OCI-LY7 (cell line): ENCODE measurements at regions not wholly inside any gene's neighbourhood (a gene's known extent, or its start where the extent isn't known, plus 50 kb on each side); places are given as distances from the start of the nearest gene placed in this dataset.

Experiments used
- BruUV-seq: library from RNA; stranded (reverse); fragments of 400-500 nt; replicated peaks from 2 replicates; lab custom pipeline; 2021; lab: Mats Ljungman, UMichigan
- CTCF ChIA-PET: fragments of 300-600 bp; sonication (Branson Sonifier 250); formaldehyde crosslinking; loops from one replicate; lab custom pipeline; 2022; ENCODE audit warnings: antibody characterized with exemption; ENCODE audit not compliant: unreplicated experiment; lab: Charles Lee
- POLR2A ChIA-PET: fragments of 300-600 bp; sonication (Branson Sonifier 250); formaldehyde crosslinking; loops from one replicate; lab custom pipeline; 2022; ENCODE audit warnings: antibody characterized with exemption; lab: Charles Lee
- DNase-seq: peaks from one replicate; pipeline ENCODE4 v3.0.0-alpha.2; 2015; ENCODE audit warnings: low spot score
- H2AFZ ChIP-seq: fragments of 200-600 bp; sonication (generic), shearing (Covaris generic); 2 replicates; pipeline ENCODE4 v1.6.1; 2014; ENCODE audit warnings: mild to moderate bottlenecking, antibody characterized with exemption, low read length, moderate library complexity
- H3K27ac ChIP-seq: fragments of 200-600 bp; sonication (generic); 2 replicates; pipeline ENCODE4 v1.5.1; 2014; ENCODE audit warnings: mixed run types, low read depth, mild to moderate bottlenecking, moderate library complexity, low read length, inconsistent platforms; ENCODE audit not compliant: poor library complexity, severe bottlenecking
- H3K36me3 ChIP-seq: fragments of 200-600 bp; sonication (generic); 2 replicates; pipeline ENCODE4 v1.6.1; 2014; ENCODE audit warnings: mild to moderate bottlenecking, antibody characterized with exemption, low read length, moderate library complexity, mixed read lengths; ENCODE audit not compliant: insufficient read depth
- H3K4me1 ChIP-seq: fragments of 200-600 bp; sonication (generic); 2 replicates; pipeline ENCODE4 v1.5.1; 2014; ENCODE audit warnings: mild to moderate bottlenecking, low read length; ENCODE audit not compliant: insufficient read depth, poor library complexity, severe bottlenecking
- H3K4me2 ChIP-seq: fragments of 200-600 bp; sonication (generic); 2 replicates; pipeline ENCODE4 v1.6.1; 2014; ENCODE audit warnings: mild to moderate bottlenecking, low read length
- H3K4me3 ChIP-seq: fragments of 200-600 bp; sonication (generic); 2 replicates; pipeline ENCODE4 v1.5.1; 2014; ENCODE audit warnings: mild to moderate bottlenecking, low read depth, low read length; ENCODE audit not compliant: poor library complexity, severe bottlenecking
- H3K79me2 ChIP-seq: fragments of 200-600 bp; sonication (generic); 2 replicates; pipeline ENCODE4 v1.6.1; 2016; ENCODE audit warnings: low read depth, mild to moderate bottlenecking, low read length, moderate library complexity, mixed read lengths; ENCODE audit not compliant: insufficient read depth
- H3K9me2 ChIP-seq: fragments of 200-600 bp; sonication (generic); 2 replicates; pipeline ENCODE4 v1.6.1; 2016; ENCODE audit warnings: mild to moderate bottlenecking, low read length, mixed read lengths; ENCODE audit not compliant: insufficient read depth
- H3K9me3 ChIP-seq: fragments of 200-600 bp; sonication (generic); 2 replicates; pipeline ENCODE4 v1.6.1; 2014; ENCODE audit warnings: mild to moderate bottlenecking, mixed run types, low read length, mixed read lengths
- H4K20me1 ChIP-seq: fragments of 200-600 bp; sonication (generic); 2 replicates; pipeline ENCODE4 v1.6.1; 2014; ENCODE audit warnings: mild to moderate bottlenecking, antibody characterized with exemption, low read length, moderate library complexity, mixed read lengths; ENCODE audit not compliant: insufficient read depth
- EZH2phosphoT487 ChIP-seq: fragments of 200-600 bp; sonication (generic); IDR thresholded peaks from 2 replicates; pipeline ENCODE4 v1.6.1; 2018; ENCODE audit warnings: low read depth, borderline replicate concordance, mild to moderate bottlenecking, mixed run types, antibody characterized with exemption, low read length, moderate library complexity, mixed read lengths
- intact Hi-C: fragments of 100-400 bp; cut with micrococcal nuclease; formaldehyde crosslinking; loops from one replicate; pipeline ENCODE4 v1.10.0; 2022; ENCODE audit not compliant: unreplicated experiment
- TF ChIP-seq, protein P1 (sequence below): fragments of 200-600 bp; sonication (generic); conservative IDR thresholded peaks from 2 replicates; pipeline ENCODE4 v1.5.1; 2014; ENCODE audit warnings: mild to moderate bottlenecking, antibody characterized with exemption, low read length, moderate library complexity, mixed read lengths

DNA sequence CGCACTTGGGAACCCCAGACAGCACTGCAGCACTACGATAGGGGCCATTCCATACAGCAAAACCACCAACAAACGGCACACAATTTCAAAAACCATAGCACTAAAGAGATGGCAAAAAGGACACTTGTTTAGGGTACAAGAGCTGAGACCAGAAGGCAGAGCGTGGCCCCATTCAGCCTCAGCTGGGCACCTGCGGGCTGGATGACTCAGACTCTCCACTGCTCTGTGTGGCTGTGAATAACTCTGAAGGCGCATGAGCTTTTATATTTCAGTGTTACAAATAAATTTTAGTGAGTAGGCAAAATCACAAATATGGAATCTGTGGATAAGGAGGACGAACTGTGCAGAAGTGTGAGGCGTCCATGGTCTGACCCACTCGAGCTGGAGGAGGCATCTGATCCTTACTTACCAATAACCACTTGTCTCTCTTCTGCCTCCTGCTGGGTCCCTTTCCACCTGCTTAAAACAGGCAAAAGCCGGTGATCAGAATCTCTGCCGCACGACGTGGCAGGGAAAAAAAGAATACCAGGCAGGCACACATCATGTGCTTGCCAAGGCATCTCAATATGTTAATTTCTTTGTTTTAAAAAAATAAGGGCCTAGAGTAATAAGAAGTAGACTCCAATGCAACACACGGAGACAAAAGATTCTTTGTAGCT, 325.7 kb downstream of the SHANK2 start:
- H3K36me3 ChIP-seq = no peaks in the 10 kb centered on the region
- H3K27ac ChIP-seq = no peak overlapping the region
- ChIA-PET CTCF (no interaction called here), POLR2A (no interaction called here)
- H3K79me2 ChIP-seq = no peaks in the 10 kb centered on the region
- no peaks in the 10 kb centered on the region for H4K20me1 ChIP-seq
- no peak for DNase-seq
- intact Hi-C loops = no loop called here
- no peak overlapping the region for H3K4me2 ChIP-seq
- TF ChIP-seq, protein P1, sequence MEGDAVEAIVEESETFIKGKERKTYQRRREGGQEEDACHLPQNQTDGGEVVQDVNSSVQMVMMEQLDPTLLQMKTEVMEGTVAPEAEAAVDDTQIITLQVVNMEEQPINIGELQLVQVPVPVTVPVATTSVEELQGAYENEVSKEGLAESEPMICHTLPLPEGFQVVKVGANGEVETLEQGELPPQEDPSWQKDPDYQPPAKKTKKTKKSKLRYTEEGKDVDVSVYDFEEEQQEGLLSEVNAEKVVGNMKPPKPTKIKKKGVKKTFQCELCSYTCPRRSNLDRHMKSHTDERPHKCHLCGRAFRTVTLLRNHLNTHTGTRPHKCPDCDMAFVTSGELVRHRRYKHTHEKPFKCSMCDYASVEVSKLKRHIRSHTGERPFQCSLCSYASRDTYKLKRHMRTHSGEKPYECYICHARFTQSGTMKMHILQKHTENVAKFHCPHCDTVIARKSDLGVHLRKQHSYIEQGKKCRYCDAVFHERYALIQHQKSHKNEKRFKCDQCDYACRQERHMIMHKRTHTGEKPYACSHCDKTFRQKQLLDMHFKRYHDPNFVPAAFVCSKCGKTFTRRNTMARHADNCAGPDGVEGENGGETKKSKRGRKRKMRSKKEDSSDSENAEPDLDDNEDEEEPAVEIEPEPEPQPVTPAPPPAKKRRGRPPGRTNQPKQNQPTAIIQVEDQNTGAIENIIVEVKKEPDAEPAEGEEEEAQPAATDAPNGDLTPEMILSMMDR = no peak
- TF ChIP-seq EZH2phosphoT487 = no peak
- H2AFZ ChIP-seq = no peak overlapping the region
- no peak overlapping the region for H3K4me3 ChIP-seq
- no peaks in the 10 kb centered on the region for H3K9me2 ChIP-seq
- H3K9me3 ChIP-seq = no peaks in the 10 kb centered on the region
- H3K4me1 ChIP-seq = no peaks in the 10 kb centered on the region
- no TSS peak for BruUV-seq

DNA sequence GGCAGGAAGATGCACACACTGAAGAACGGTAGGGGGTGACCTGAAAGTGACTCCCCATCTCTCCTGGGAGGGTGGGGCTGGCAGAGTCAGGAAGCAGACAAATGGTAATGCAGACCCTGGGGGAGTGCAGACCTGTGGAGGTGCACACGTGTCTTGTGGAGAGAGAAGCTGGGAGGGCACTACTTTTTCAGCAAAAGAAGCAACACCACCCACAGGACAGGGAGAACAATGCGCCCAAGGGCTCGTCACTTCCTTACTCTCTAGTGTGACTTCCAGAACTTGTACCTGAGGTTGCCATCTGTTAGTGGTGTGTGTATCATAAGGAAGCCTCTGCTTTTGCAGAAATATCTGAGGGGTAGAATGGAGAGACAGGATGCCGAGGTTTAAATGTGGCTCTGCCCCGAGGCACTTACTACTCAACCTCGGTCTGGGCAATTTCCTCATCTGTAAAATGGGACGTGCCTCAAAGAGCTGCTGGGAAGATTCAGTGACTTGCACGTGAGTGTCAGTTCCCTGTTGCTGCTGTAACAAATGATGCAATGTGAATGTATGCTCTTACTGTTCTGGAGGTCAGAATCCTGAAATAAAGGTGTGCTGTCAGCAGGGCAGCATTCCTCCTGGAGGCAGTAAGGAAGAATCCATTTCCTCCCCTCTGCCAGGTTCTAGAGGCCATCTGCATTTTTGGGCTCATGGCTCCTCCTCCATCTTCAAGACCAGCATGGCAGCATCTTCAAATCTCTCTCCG, 323.4 kb downstream of the SHANK2 start:
- Histone ChIP-seq H2AFZ (no peak overlapping the region), H3K9me3 (0 out of 2 replicates have a peak, but pooled peaks cover 3% of the 10 kb centered on the region), H4K20me1 (no peaks in the 10 kb centered on the region), H3K4me2 (no peak overlapping the region), H3K79me2 (no peaks in the 10 kb centered on the region), H3K27ac (no peak overlapping the region), H3K9me2 (no peaks in the 10 kb centered on the region), H3K4me1 (no peaks in the 10 kb centered on the region), H3K36me3 (no peaks in the 10 kb centered on the region), H3K4me3 (no peak overlapping the region)
- CTCF ChIA-PET = no interaction called here
- no peak for TF ChIP-seq EZH2phosphoT487
- TF ChIP-seq, protein P1 = peak; percentile 31; the same call in 1 of the 2 replicates
- DNase-seq = no peak
- intact Hi-C loops = no loop called here
- POLR2A ChIA-PET = no interaction called here
- no TSS peak for BruUV-seq

DNA sequence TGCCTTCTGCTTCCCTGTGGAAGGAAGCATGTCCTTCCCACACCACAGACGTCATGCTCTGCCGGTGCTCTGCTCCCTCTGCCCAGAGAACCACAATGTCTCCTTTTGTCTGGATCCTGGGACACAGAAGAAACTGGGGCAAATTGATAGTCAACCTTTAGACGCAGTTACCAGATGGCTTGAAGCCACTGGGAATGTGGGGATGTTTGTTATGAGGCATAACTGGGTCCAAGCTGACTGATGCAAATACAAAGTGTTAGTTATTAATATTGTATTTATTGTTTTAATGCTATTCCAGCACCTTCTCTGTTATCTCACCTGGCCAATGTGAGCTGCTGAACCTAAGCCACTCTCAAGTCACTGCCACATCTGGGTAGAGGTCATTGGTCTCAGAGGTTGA, 322.2 kb downstream of the SHANK2 start:
- H3K4me1 ChIP-seq = no peaks in the 10 kb centered on the region
- intact Hi-C loops = no loop called here
- TF ChIP-seq, protein P1 = no peak
- TF ChIP-seq EZH2phosphoT487 = no peak
- H3K4me2 ChIP-seq = no peak overlapping the region
- BruUV-seq = no TSS peak
- 0 out of 2 replicates have a peak, but pooled peaks cover 3% of the 10 kb centered on the region for H3K9me3 ChIP-seq
- no peak overlapping the region for H3K4me3 ChIP-seq
- DNase-seq = no peak
- no peaks in the 10 kb centered on the region for H4K20me1 ChIP-seq
- H3K79me2 ChIP-seq = no peaks in the 10 kb centered on the region
- ChIA-PET CTCF (no interaction called here), POLR2A (no interaction called here)
- H3K9me2 ChIP-seq = no peaks in the 10 kb centered on the region
- no peak overlapping the region for H3K27ac ChIP-seq
- H2AFZ ChIP-seq = no peak overlapping the region
- H3K36me3 ChIP-seq = no peaks in the 10 kb centered on the region
